Small intestine (tissue), 7 donors: ENCODE measurements at regions not wholly inside any gene's neighbourhood (a gene's known extent, or its start where the extent isn't known, plus 50 kb on each side); places are given as distances from the start of the nearest gene placed in this dataset.

ENCODE experiments used
- DNase-seq, 2 donors: peaks; one replicate each; pipeline versions ENCODE4 v3.0.0 to v3.0.0-alpha.2; 2013
- FAIRE-seq: peaks from 2 replicates; lab custom pipeline; 2012; peaks lifted over from hg19 to GRCh38; lab: Jason Lieb, UNC
- H3K27ac ChIP-seq, 3 donors: one replicate each; pipeline ENCODE4 v1.5.1; 2013; ENCODE audit warnings: low read length in 2 of 3, mild to moderate bottlenecking in 2 of 3, control low read depth in 1 of 3, inconsistent platforms in 1 of 3, low read depth in 1 of 3, moderate library complexity in 1 of 3
- H3K27me3 ChIP-seq, 3 donors: one replicate each; pipeline ENCODE4 v1.6.1; 2013; ENCODE audit warnings: low read length in 3 of 3, inconsistent platforms in 1 of 3; ENCODE audit not compliant: control insufficient read depth in 3 of 3, insufficient read depth in 3 of 3
- H3K36me3 ChIP-seq, 3 donors: one replicate each; pipeline ENCODE4 v1.6.1; 2013; ENCODE audit warnings: low read length in 3 of 3, inconsistent platforms in 1 of 3, low read depth in 1 of 3, mild to moderate bottlenecking in 1 of 3, moderate library complexity in 1 of 3; ENCODE audit not compliant: control insufficient read depth in 3 of 3, insufficient read depth in 2 of 3
- H3K4me1 ChIP-seq, 3 donors: one replicate each; pipeline ENCODE4 v1.6.1; 2013; ENCODE audit warnings: low read length in 2 of 3, inconsistent platforms in 1 of 3, low read depth in 1 of 3, mild to moderate bottlenecking in 1 of 3, moderate library complexity in 1 of 3; ENCODE audit not compliant: control insufficient read depth in 3 of 3, insufficient read depth in 2 of 3
- H3K4me3 ChIP-seq, 3 donors: one replicate each; pipeline ENCODE4 v1.5.1; 2013; ENCODE audit warnings: low read length in 3 of 3, control low read depth in 1 of 3, inconsistent platforms in 1 of 3, low read depth in 1 of 3, mild to moderate bottlenecking in 1 of 3, moderate library complexity in 1 of 3
- H3K9me3 ChIP-seq, 2 donors: one replicate each; pipeline ENCODE4 v1.6.1; 2013; ENCODE audit warnings: low read depth in 1 of 2, low read length in 1 of 2; ENCODE audit not compliant: control insufficient read depth in 2 of 2, insufficient read depth in 1 of 2
- WGBS, 3 donors: extraction: QIAGEN DNeasy Blood & Tissue Kit; methylation state at CpG; one replicate each; pipeline ENCODE4 v1.1.7; 2013; 5-methylcytosine and 5-hydroxymethylcytosine counted together
- donor health status: healthy with polysubstance abuse.
- donor health status: control.
- donor health status: control.
- donor health status: Bipolar disorder and iron deficiency.
- donor health status: healthy.

GRCh38 chr7:130886438-130887135 is 152.6 kb upstream of the KLF14 start:
- DNase-seq (no peak), FAIRE-seq (no peak)
- Histone ChIP-seq H3K9me3 (no peaks in the 10 kb centered on the region), H3K36me3 (peaks cover 5 to 21% (median 12%) of the 10 kb centered on the region in 3 donors), H3K4me3 (no peak overlapping the region), H3K27me3 (no peaks in the 10 kb centered on the region), H3K4me1 (peaks cover 2 to 14% (median 14%) of the 10 kb centered on the region in 3 donors), H3K27ac (peak overlapping the region in 1 of 3 donors; percentile 64)
- WGBS, 3 donors, result 30 to 79% (median 48%) methylated on average over 10 of the region's 10 CpGs

GRCh38 chr7:130887182-130887956 is 153.4 kb upstream of the KLF14 start:
- H3K4me3 ChIP-seq, result no peak overlapping the region
- H3K27me3 ChIP-seq, result no peaks in the 10 kb centered on the region
- 66 to 74% (median 71%) methylated on average over 12 of the region's 12 CpGs for whole genome bisulfite sequencing, 3 donors
- peak overlapping the region in 1 of 3 donors; percentile 64 for H3K27ac ChIP-seq
- DNase-seq (no peak), FAIRE-seq (no peak)
- no peaks in the 10 kb centered on the region for H3K9me3 ChIP-seq
- H3K4me1 ChIP-seq, result peaks cover 2 to 14% (median 14%) of the 10 kb centered on the region in 3 donors
- H3K36me3 ChIP-seq, result peaks cover 3 to 21% (median 9%) of the 10 kb centered on the region in 3 donors

GRCh38 chr7:130887957-130888371 is 154.0 kb upstream of the KLF14 start:
- H3K27me3 ChIP-seq, result no peaks in the 10 kb centered on the region
- H3K27ac ChIP-seq, result peak overlapping the region in 1 of 3 donors; percentile 63
- no peak overlapping the region for H3K4me3 ChIP-seq
- no peak for DNase-seq
- H3K36me3 ChIP-seq, result peaks cover 0 to 19% (median 3%) of the 10 kb centered on the region in 3 donors
- no peaks in the 10 kb centered on the region for H3K9me3 ChIP-seq
- FAIRE-seq, result no peak
- WGBS, 3 donors, result 70 to 84% (median 83%) methylated on average over 12 of the region's 12 CpGs
- peaks cover 2 to 14% (median 14%) of the 10 kb centered on the region in 3 donors for H3K4me1 ChIP-seq

- FAIRE-seq (no peak), DNase-seq (no peak)
- H3K4me1 ChIP-seq, result peaks cover 2 to 14% (median 14%) of the 10 kb centered on the region in 3 donors
- H3K9me3 ChIP-seq, result no peaks in the 10 kb centered on the region
- 67 to 71% (median 68%) methylated on average over 5 of the region's 5 CpGs for WGBS, 3 donors
- peaks cover 0 to 17% (median 2%) of the 10 kb centered on the region in 3 donors for H3K36me3 ChIP-seq
- peak overlapping the region in 1 of 3 donors; percentile 63 for H3K27ac ChIP-seq
- no peak overlapping the region for H3K4me3 ChIP-seq
- H3K27me3 ChIP-seq, result no peaks in the 10 kb centered on the region
Measured at GRCh38 chr7:130888468-130888867, 154.5 kb upstream of the KLF14 start.

GRCh38 chr7:130890176-130891020 is 156.4 kb upstream of the KLF14 start:
- H3K4me3 ChIP-seq, result no peak overlapping the region
- peaks cover 6 to 18% (median 10%) of the 10 kb centered on the region in 3 donors for H3K4me1 ChIP-seq
- no peak for FAIRE-seq
- peaks cover 0 to 13% (median 0%) of the 10 kb centered on the region in 3 donors for H3K36me3 ChIP-seq
- DNase-seq, result no peak
- H3K9me3 ChIP-seq, result no peaks in the 10 kb centered on the region
- 82 to 84% (median 82%) methylated on average over 11 of the region's 11 CpGs for WGBS, 3 donors
- peak overlapping the region in 2 of 3 donors; percentile 25 to 67 for H3K27ac ChIP-seq
- no peaks in the 10 kb centered on the region for H3K27me3 ChIP-seq

GRCh38 chr7:130891254-130892094 is 157.5 kb upstream of the KLF14 start:
- peaks cover 0 to 19% (median 0%) of the 10 kb centered on the region in 3 donors for H3K36me3 ChIP-seq
- no peak overlapping the region for H3K4me3 ChIP-seq
- peak overlapping the region in 1 of 3 donors; percentile 86 for H3K27ac ChIP-seq
- 31 to 52% (median 51%) methylated on average over 13 of the region's 15 CpGs for WGBS, 3 donors
- no peaks in the 10 kb centered on the region for H3K27me3 ChIP-seq
- DNase-seq (no peak), FAIRE-seq (no peak)
- H3K4me1 ChIP-seq, result peaks cover 4 to 15% (median 10%) of the 10 kb centered on the region in 3 donors
- no peaks in the 10 kb centered on the region for H3K9me3 ChIP-seq

GRCh38 chr7:130893441-130893894 is 159.5 kb upstream of the KLF14 start:
- Histone ChIP-seq H3K27me3 (no peaks in the 10 kb centered on the region), H3K4me1 (peaks cover 4 to 29% (median 5%) of the 10 kb centered on the region in 3 donors), H3K9me3 (no peaks in the 10 kb centered on the region), H3K4me3 (no peak overlapping the region), H3K36me3 (peaks cover 0 to 27% (median 0%) of the 10 kb centered on the region in 3 donors), H3K27ac (peak overlapping the region in 1 of 3 donors; percentile 14)
- 50 to 57% (median 51%) methylated on average over 7 of the region's 7 CpGs for WGBS, 3 donors
- FAIRE-seq, result no peak
- DNase-seq, result no peak
